ENCODE measurements at regions not wholly inside any gene's neighbourhood (a gene's known extent, or its start where the extent isn't known, plus 50 kb on each side); places are given as distances from the start of the nearest gene placed in this dataset.

GRCh38 chrX:38919853-38920528 is 118.7 kb downstream of the MID1IP1 start:
- TF ChIP-seq CTCF (IDR thresholded peaks at IDR 0.05; ENCODE audit: low read depth, low read length), result no peak
- DNase-seq (ENCODE audit: extremely low read depth, low read depth), result no peak

GRCh38 chrX:38923451-38923969 is 122.3 kb downstream of the MID1IP1 start:
- no peak for DNase-seq (ENCODE audit: extremely low read depth, low read depth)

GRCh38 chrX:38927592-38927991 is 126.3 kb downstream of the MID1IP1 start:
- TF ChIP-seq CTCF (IDR thresholded peaks at IDR 0.05; ENCODE audit: low read depth, low read length), result no peak
- DNase-seq (ENCODE audit: extremely low read depth, low read depth), result no peak

More at GRCh38 chrX:38923451-38923969, 122.3 kb downstream of the MID1IP1 start:
- TF ChIP-seq CTCF (IDR thresholded peaks at IDR 0.05; ENCODE audit: low read depth, low read length), result no peak

DNA sequence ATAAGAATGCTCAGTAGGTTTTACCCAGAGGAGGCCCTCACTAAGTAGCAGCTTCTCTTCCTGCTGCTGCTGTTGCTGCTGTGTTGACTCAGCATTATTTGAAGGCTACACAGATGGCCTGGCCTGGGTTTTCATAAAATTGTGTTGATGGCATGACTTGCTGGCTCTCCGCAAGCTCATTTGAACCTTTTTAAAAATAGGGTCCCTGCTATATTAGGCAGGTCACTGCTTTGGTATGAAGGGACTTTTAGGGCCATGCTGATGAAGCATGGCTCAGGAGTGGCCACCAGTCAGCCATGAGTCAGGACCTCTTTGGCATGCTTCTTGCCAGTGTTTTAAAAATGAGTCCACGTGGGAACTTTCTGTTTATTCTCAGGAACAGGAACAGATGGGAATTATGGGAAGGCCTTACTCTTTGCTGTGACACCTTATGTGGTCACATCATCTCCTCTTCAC is 128.7 kb downstream of the MID1IP1 start:
- peak; percentile 7 for DNase-seq (ENCODE audit: extremely low read depth, low read depth)
- TF ChIP-seq CTCF (IDR thresholded peaks at IDR 0.05; ENCODE audit: low read depth, low read length), result no peak

GRCh38 chrX:38930474-38930873 is 129.2 kb downstream of the MID1IP1 start:
- no peak for DNase-seq (ENCODE audit: extremely low read depth, low read depth)
- no peak for TF ChIP-seq CTCF (IDR thresholded peaks at IDR 0.05; ENCODE audit: low read depth, low read length)

DNA sequence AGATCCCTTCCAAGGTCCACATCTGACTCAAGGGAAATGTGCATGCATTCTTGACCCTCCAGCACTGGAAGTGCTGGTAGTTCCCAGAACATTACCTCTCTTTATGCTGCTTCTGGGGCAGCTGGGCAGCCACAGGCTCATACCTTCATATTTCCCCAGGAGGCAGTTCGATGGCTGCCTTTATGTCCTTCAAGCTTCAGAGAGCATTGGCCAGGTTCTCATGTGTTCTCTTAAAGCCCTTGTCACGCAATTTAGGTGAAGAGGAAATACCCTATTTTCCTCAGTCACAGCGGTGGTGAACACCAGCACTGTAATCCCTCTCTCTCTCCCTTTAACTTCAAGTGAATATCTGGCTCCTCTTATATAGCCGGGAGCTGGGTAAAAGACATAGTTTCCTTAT is 134.3 kb downstream of the MID1IP1 start:
- DNase-seq (ENCODE audit: extremely low read depth, low read depth), result no peak
- no peak for TF ChIP-seq CTCF (IDR thresholded peaks at IDR 0.05; ENCODE audit: low read depth, low read length)

DNA sequence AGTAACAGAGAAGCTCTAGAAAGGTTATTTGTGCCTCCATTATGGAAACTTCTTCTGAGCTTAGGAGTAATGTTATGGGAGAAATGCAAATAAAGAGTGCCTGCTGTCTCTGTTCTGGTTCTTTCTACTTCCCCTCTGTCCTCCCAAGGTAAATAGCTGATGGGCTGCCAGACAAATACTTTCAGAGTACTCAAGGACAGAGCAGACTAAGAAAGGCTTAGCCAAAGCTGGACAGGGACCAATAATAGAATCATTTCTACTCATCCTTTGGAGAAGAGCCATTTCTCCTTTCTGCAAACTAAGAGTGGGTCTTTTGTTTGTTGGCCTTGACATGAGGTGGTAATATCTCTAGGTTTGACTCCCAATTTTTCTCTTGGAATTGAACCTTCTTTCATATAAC is 136.1 kb downstream of the MID1IP1 start:
- DNase-seq (ENCODE audit: extremely low read depth, low read depth), result no peak
- TF ChIP-seq CTCF (IDR thresholded peaks at IDR 0.05; ENCODE audit: low read depth, low read length), result no peak

Data from AG09319 (cell line).